GM03348 (cell line): ENCODE measurements at regions not wholly inside any gene's neighbourhood (a gene's known extent, or its start where the extent isn't known, plus 50 kb on each side); places are given as distances from the start of the nearest gene placed in this dataset.
"Not testable (repeated sequence)": the region's sequence is repeated elsewhere in the genome, so short reads cannot be mapped to it uniquely, and the experiment has no call there.

Experiments used
- DNase-seq: peaks from one replicate; pipeline ENCODE4 v3.0.0; 2012; ENCODE audit warnings: low spot score

DNA sequence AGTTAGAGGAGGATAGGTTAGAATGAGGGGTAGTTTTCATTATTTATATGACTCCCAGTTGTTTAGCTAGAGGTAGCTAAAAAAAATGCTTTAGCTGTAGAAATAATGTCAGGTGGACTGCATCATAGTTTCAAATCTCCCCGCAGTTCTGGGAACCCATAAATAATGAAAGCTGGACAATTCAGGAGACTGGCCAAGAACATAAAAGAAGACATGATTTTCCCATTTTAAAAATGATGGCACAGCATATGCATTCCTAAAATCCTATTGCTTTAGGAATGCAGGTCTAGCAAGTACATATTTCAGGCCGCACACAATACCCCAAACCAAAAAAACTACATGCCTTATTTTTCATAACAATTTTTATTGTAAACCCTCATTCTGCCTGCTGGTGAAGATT lies 143.3 kb downstream of the CTH start:
- DNase-seq, result no peak

DNA sequence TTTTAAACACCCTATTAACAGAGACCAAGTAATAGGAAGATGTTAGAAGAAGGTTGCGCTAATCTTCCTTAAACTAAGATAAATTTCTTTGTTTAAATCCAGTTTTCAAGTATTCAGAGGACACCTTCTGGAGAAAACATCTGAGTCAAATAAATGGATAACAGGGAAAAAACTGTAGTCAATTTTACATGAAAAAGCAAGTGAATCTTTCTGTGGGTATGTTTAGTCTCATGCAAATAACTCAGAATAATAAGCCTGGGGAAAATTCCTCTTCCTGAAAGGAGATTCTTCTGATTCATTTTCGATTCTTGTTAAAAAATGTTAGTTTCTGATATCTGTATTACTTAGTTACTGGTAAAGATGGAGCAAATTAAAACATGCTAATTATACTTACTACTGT lies 145.5 kb downstream of the CTH start:
- no peak for DNase-seq

DNA sequence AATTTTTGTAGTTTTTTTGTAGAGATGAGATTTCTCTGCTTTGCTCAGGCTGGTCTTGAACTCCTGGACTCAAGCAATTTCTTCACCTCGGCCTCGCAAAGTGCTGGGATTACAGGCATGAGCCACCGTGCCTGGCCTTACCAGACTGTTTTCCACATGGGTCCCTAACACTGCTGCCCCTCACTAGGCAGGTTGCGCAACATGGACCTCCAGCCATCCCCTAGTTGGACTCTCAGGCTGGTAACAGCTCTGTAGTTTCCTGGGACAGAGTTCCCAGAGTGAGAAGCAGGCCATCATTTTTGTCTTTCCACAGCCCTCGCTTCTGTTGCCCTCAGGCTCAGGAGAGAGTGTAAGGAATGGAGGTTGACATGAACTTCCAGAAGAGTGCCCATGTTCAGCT lies 156.1 kb downstream of the CTH start:
- DNase-seq, result no peak

DNA sequence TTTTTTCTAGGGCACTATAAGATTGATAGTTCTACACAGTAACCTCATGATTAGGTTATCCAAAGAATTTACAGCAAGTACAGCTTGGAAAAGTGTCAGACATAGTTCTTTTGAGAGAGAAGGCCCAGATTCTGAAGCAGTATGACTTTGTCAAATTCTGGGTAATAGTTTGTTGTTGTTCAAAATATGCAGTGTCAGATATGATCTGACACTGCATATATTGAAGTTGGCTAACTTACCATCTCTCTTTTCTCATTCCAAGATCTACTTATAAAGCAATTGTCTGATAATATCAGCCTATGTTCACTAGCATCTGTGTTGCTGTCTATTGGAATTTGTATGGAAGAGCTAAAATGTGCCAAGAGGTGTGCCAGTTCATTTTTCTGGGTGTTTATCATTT lies 160.1 kb downstream of the CTH start:
- no peak for DNase-seq

GRCh38 chr1:70573317-70573843 lies 162.3 kb downstream of the CTH start:
- no peak for DNase-seq

GRCh38 chr1:70581661-70582060 lies 170.6 kb downstream of the CTH start:
- DNase-seq, result no peak

DNA sequence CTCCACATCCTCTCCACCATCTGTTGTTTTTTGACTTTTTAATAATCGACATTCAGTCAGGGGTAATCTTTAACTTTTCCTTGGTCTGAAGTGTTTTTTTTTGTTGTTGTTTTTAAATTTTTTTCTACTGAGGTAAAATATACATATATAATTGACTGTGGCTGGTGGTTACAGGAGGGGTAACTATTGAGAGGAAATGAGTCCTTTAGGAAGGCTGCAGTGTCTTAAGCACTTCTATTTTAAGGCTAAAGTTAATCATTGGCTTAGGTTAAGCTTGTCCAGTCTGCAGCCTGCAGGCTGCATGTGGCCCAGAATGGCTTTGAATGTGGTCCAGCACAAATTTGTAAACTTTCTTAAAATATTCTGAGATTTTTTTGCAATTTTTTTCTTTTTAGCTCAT lies 172.5 kb downstream of the CTH start:
- DNase-seq, result no peak

GRCh38 chr1:70586046-70586445 lies 175.0 kb downstream of the CTH start:
- DNase-seq, result no peak

DNA sequence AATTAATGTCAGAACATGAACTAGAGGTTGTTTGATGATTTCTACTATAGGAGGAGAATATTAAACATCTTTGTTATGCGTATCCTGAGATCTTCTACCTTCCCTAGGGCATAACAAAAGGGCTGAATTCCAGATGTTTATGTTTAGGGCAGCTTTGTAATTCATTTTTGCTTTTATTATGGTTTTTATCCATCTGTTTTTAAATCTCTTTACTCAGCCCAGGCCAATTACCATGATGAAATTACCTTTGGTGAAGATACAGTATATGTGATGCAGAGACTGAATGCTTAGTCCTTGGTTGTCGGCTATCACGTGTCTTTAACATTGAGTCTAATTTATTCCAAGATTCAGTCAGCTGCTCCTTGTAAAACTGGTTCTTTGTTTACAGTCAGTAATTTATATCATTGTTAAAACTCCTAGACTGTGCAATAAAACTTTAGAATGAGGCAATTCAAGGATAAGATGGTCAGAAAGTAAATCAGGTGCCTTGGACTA lies 176.9 kb downstream of the CTH start:
- no peak for DNase-seq

GRCh38 chr1:70593551-70593950 lies 182.5 kb downstream of the CTH start:
- DNase-seq, result not testable (repeated sequence)

DNA sequence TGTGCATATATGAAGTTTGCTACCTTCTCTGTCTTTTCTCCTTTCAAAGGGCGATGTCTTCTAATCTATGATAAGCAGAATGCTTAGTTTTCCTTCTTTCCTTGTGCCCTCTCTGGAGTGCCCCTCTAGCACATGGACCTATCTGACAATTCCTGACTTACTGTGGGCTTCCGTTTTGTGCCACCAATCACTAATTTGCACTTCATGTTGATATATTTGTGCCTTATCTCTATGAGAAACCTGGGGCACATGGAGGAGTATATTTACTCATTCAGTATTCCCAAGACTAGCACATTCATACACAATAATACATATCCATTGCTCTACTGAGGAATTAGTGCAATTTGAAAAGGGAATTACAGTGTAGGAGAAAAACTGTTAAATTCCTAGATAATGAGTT lies 197.7 kb downstream of the CTH start:
- no peak for DNase-seq

DNA sequence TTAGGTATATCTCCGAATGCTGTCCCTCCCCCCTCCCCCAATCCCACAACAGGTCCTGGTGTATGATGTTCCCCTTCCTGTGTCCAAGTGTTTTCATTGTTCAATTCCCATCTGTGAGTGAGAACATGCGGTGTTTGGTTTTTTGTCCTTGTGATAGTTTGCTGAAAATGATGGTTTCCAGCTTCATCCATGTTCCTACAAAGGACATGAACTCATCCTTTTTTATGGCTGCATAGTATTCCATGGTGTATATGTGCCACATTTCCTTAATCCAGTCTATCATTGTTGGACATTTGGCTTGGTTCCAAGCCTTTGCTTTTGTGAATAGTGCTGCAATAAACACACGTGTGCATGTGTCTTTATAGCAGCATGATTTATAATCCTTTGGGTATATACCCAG lies 199.1 kb downstream of the CTH start:
- not testable (repeated sequence) for DNase-seq

DNA sequence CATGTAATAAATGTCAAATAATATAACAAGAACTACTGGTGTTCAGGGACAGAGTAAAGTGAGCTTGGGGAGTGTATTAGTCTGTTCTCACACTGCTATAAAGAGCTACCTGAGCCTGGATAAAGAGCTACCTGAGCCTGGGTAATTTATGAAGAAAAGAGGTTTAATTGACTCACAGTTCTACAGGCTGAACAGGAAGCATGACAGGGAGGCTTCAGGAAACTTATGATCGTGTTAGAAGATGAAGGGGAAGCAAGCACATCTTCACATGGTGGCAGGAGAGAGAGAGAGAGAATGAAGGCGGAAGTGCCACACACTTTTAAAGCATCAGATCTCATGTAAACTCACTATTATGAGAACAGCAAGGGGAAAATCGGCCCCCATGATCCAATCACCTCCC lies 205.9 kb downstream of the CTH start:
- no peak for DNase-seq

DNA sequence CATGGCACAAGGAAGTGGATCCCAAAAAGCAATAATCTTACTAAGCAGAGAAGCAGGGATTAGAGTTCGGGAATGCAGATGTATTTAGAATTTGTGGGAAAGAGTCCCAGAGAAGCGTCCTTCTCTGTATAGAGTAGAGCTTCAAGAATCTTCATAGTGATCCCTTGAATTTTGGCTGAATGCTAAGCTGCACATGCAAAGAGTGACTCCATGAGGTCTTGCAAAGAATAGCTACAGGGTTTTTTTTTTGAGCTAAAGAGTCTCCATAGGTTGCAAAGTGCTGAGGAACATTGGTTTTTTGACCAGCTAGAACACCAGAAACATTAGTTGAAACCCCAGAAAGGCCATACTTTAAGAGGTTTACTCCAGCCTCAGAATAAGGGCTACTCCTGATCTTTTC lies 206.7 kb downstream of the CTH start:
- DNase-seq, result no peak

DNA sequence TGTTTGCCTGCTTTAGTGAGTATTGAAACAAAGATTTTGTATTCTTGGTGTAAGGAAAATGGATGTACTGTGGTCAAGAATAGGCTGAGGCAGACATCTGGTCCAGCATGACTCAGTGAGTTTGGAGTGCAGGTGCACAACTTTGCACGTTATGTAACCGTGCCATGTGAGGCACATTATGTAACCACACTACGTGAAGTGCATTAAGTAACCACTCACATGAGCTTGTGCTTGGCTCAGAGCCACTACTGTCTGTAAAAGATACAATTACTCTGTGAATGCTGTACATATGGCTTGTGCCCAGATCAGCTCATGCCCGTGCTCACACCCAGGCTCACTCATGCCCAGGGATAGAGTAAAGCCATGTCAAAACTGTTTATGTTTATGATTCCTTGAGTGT lies 216.8 kb downstream of the CTH start:
- no peak for DNase-seq

GRCh38 chr1:70628973-70629372 lies 217.9 kb downstream of the CTH start:
- no peak for DNase-seq

- no peak for DNase-seq
Measured at GRCh38 chr1:70633004-70633403, 221.9 kb downstream of the CTH start.

GRCh38 chr1:70635868-70636267 lies 224.8 kb downstream of the CTH start:
- DNase-seq, result no peak

DNA sequence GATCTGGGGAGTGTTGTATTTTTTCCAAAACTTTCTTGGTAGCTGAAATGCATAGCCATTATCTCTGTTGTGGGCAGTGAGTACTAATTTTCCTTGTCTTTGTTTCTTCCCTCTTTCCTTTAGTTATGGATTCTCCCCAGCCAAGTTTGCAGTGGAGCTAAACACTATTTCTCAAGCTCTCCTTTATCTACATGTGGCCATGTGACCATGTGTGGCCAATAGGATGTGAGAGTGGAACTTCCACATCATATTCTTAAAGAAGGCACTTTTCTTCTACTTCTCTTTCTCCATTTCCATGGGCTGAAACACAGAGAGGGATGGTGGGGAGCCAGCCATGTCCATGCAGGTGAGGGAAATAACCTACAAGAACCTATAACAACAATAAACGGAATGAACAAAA lies 230.8 kb downstream of the CTH start:
- no peak for DNase-seq

DNA sequence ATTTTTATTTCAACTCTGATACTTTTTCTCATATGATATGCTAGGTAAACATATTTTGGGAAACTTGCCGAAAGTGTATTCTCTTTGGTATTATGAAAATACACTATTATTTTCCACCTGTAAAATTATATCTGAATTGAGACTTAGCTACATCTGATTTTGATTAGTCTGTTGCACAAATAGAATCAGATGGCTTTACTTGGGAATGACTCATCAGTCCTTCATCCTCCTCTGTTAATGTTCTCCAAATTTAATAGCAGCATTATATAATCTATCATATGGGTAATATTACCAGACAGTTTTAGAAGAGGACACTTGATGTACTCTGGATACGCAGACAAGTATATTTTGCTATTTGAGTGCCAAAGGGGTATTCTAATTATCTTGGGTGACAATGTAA lies 245.3 kb downstream of the CTH start:
- DNase-seq, result peak; percentile 48

DNA sequence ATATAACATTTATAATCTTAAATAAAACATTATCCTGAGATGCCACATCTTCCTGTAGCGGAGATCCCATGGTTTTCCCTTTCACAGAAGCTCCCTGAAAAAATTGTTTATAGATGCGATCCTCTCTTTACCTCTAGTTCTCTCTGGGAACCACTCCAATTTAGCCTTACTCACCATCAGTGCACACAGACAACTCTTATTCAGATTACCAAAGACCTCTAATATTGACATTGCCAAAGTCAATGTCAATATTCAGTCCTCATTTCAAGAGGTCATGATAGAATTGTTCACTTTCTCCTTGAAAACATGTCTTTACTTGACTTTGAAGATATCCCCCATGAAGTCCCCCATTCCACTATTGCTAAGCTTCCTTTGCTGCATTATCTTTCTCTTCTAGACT lies 248.8 kb downstream of the CTH start:
- DNase-seq, result no peak

DNA sequence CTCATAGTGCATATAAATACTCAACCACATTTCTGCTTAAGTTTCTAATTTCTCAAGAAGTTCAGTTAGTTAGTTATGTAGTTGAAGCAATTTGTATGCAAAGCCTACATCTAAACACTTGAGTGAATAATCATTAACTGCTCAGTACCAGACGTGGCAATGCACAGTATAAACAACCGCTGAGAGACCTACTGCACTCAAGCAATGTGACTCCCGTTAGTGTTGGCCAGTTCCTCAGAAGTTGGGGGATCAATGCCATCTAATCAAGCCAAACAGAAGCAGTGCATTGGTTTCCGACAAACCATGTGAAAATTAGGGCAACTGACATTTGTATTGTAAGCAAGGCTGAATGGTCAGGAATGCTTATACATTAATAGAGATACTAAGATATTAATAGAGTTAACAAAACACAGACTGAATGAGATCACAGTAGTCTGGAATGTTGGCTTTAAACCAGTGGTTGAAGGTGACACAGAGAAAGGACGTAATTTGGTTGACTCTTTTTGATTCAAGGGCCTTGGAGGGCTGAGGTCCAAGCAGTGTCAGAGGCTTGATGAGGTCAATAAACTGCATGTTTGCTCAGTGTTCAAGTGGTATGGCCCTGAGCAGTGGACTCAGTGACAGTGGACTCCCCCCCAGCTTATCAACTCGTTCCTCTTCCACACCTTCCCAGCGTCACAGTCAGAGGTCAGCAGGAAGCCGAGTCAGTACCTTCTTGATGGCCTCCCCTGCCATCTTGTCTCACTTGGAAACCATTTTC lies 255.5 kb downstream of the CTH start:
- DNase-seq, result no peak

- peak; percentile 4 for DNase-seq
Measured at GRCh38 chr1:70667494-70668170, 256.6 kb downstream of the CTH start.

DNA sequence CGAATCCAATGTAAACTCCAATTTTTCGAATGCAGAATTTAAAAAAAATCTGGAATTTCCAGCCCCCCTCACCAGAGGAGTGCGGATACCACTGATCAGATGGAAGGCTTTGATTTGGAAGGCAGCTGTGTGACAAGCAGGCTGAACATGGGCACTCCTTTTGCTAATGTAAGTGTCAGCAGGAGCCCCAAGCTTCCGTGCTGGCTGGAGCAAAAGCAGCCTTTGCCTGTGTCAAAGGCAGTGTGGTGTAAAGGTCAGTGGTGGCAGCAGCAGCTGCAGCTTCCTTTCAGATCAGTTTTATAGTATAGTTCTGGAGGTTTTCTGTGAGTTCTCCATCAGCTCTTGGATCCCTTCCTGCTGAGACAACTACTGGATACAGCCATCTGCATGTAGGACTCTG lies 259.9 kb downstream of the CTH start:
- no peak for DNase-seq
